ENCODE measurements at regions not wholly inside any gene's neighbourhood (a gene's known extent, or its start where the extent isn't known, plus 50 kb on each side); places are given as distances from the start of the nearest gene placed in this dataset.

- no peak for DNase-seq (ENCODE audit: low spot score)
- intact Hi-C loops (cut with DNase I) = no loop called here
These were observed 64.6 kb upstream of the KLF9 start for GRCh38 chr9:70478963-70479641.

GRCh38 chr9:70477907-70478480 is 63.5 kb upstream of the KLF9 start:
- intact Hi-C loops (cut with DNase I) = no loop called here

GRCh38 chr9:70477146-70477745 is 62.8 kb upstream of the KLF9 start:
- intact Hi-C loops (cut with DNase I) = no loop called here
- no peak for DNase-seq (ENCODE audit: low spot score)

More at GRCh38 chr9:70477907-70478480, 63.5 kb upstream of the KLF9 start:
- no peak for DNase-seq (ENCODE audit: low spot score)

GRCh38 chr9:70475211-70475610 is 60.8 kb upstream of the KLF9 start:
- DNase-seq (ENCODE audit: low spot score) = no peak
- intact Hi-C loops (cut with DNase I) = no loop called here

GRCh38 chr9:70474413-70474812 is 60.0 kb upstream of the KLF9 start:
- no peak for DNase-seq (ENCODE audit: low spot score)
- intact Hi-C loops (cut with DNase I) = no loop called here

- intact Hi-C loops (cut with DNase I) = no loop called here
- no peak for DNase-seq (ENCODE audit: low spot score)
These were observed 58.1 kb upstream of the KLF9 start for GRCh38 chr9:70472268-70473249.

GRCh38 chr9:70470050-70471015 is 55.9 kb upstream of the KLF9 start:
- intact Hi-C loops (cut with DNase I) = loop anchor here (1.0 kb wide), 1 partner anchor 50 kb away; no protein-coding TSS in a partner anchor
- peak; percentile 77 for DNase-seq (ENCODE audit: low spot score)

- no peak for DNase-seq (ENCODE audit: low spot score)
- intact Hi-C loops (cut with DNase I) = no loop called here
These were observed 53.8 kb upstream of the KLF9 start for GRCh38 chr9:70468291-70468690.

- intact Hi-C loops (cut with DNase I) = no loop called here
These were observed 52.6 kb upstream of the KLF9 start for GRCh38 chr9:70466976-70467561.

GRCh38 chr9:70465904-70466303 is 51.4 kb upstream of the KLF9 start:
- intact Hi-C loops (cut with DNase I) = no loop called here
- DNase-seq (ENCODE audit: low spot score) = no peak

More at GRCh38 chr9:70466976-70467561, 52.6 kb upstream of the KLF9 start:
- no peak for DNase-seq (ENCODE audit: low spot score)

GRCh38 chr9:70465398-70465797 is 50.9 kb upstream of the KLF9 start:
- intact Hi-C loops (cut with DNase I) = no loop called here
- no peak for DNase-seq (ENCODE audit: low spot score)

Measured in cardiac septum (tissue), 1 donor.